HG03135 (cell line): ENCODE measurements at regions not wholly inside any gene's neighbourhood (a gene's known extent, or its start where the extent isn't known, plus 50 kb on each side); places are given as distances from the start of the nearest gene placed in this dataset.

Experiments
- ATAC-seq: cut with Tn5 transposase; IDR thresholded peaks from one replicate; pipeline ENCODE4 v1.9.1; 2021; ENCODE audit warnings: mild to moderate bottlenecking, moderate library complexity; ENCODE audit not compliant: unreplicated experiment

DNA sequence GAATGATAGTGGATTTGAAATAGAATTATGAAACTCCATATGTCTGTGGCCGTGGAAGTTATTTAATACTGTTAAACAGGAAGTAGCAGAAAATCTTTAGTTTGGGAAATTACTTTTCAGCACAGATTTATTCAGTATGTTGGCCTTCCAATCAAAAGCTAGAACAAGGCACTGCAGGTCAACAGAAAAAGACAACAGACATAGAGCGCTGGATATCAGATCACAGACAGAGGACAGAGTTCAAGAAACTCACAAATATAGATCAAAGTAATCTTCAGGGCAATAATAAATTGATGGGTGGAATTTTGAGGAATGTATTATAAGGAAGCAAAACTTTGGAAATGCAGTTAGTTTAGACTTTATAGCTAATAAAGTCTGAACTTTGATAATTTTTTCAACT lies 159.5 kb upstream of the TMCO5A start:
- ATAC-seq, result no peak

DNA sequence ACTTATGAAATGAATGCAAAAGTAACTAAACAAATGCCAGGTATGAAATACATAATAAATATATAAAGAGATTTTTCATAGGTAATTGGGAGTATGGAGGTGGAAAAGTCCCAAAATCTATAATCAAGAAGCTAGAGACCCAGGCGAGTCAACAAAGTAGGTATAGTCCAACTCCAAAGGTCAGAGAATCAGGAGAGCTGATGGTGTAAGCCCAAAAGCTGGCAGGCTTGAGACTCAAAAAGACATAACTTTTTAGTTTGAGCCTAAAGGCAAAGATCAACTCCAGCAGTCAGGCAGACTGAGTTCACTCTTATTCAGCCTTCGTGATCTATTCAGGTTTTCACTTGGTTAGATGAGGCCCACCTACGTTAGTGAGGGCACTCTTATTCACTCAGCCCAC lies 157.4 kb upstream of the TMCO5A start:
- ATAC-seq, result no peak

DNA sequence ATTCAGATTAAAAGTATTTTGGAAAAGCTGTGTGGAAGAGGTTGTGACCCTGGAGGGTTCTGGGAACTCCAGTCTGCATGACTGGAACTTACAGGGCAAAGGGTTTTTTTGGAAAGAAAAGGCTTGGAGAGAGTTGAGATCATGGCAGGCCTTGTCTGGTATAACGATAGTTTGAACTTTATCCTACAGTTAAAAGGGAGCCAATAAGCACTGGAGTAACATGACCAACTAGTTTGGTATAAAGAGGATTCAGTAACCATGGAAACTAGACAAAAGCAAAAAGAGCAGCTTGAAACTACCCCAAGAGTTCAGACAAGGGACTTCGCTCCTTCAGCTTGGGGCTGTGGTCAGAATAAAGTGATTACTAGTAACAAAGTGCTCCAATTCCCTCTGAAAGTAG lies 151.2 kb upstream of the TMCO5A start:
- ATAC-seq, result no peak

DNA sequence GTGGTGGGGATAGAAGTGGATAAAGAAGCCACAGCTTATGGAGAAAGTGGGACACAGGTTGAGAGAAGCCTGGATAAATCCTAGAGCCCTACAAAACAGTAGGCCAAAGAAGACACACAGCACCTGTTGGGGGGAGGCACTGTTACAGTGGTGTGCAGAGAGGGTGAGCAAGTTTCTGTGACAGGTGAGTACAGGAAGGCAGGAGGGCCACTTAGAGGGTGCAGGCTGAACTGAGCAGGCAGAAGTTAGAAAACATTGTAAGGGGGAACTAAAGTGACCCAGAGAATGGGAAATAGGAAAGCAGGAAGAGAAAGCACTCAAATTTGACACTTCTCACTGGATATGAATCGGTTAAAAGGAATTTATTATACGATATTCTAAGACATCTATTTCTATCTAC lies 146.1 kb upstream of the TMCO5A start:
- ATAC-seq, result no peak

DNA sequence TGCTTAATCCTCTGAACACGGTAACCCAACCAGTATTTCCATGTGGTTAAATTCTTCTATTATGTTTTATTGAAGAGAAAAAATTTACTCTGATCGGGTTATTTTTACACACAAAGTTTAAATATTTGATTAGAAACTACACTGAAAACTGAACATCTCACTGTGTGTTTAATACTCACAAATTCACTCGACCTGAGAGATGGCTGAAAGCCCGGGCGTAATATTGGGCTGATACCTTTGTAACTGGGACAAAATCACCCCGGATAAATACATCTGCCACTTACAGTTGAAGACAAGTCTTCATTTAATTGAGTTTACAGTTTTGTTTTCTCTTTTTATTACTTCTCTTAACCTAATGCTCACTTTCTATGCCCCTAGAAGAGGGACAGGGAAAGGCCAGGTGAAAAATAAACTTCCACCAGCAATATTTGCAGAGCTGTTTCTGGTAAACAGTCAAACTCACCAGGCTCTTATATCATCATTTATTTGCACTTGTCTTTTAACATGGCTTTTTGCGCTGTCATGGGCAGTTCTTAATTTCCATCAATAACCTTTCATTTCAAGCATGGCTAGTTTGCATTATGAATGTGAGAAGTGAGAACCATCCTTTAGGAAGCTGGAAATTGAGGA lies 145.6 kb upstream of the TMCO5A start:
- no peak for ATAC-seq

DNA sequence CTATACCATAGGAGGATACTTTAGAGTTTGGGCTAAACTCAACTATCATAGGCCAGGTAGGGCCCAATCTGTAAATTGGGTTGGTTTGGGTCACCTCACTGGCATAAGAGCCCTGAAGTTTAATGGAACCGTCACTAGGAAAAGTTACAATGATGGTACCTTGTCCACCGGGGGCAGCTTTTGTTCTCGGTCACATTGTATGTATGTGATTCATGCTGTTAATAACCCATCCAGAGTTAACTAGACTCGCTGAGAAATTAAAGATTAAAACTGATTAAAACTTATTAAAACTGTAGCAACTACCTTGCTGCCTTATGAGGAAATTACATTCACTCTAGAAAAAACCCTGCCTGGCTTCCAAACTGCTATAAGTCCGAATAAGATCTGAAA lies 145.0 kb upstream of the TMCO5A start:
- ATAC-seq, result no peak

DNA sequence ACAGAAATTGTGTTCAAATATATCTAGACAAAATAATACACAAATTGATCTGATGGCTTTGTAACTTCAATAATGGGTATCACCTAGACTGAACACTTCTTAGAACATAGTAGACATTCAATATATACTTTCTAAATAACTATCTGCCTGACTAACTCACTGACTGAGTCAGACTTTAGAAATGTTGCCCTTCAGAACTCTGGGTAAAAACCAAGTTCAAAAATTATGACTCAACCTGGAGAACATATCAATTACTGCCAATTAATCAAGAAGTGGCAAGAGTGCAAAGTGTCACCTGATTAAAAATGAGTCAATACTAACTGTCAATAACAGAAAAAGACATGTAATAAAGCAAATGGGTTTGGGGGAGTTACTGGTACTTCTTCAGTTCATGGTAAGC lies 144.6 kb upstream of the TMCO5A start:
- ATAC-seq, result no peak

DNA sequence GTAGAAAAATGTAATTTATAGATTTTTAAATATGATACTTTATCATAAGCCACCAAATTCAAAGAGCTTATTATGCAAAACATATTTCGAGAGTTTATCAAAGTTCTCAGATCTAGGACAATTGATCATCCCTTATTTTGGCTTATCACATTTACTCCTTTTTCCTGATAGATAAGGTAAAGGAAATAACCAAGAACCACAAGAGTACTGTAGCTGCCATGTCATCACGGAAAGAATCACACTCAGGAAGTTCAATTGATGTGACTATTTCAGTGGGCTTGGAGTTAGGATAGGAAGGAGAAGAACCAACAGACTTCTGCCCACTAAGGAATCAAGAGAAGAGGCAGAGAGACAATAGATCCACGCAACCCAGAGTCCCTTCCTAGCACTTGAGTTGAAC lies 142.7 kb upstream of the TMCO5A start:
- no peak for ATAC-seq

DNA sequence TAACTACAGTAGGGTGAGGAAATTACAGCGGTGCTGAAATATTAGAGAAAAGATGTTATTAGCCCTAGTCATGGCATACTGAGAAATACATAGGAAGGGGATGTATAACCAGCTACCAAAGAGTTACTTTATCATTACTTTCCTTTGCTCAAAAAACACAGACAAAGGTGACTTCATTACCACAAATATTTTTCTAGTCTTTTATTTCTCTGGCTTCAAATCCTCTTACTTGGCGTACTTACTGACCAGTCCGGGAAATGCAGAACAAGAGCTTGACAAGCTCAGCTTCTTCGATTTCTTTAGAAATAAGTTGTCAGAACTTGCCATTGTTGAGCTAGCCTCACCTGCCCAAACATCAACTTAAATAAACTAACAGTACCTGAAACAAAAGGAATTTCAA lies 142.1 kb upstream of the TMCO5A start:
- ATAC-seq, result no peak

DNA sequence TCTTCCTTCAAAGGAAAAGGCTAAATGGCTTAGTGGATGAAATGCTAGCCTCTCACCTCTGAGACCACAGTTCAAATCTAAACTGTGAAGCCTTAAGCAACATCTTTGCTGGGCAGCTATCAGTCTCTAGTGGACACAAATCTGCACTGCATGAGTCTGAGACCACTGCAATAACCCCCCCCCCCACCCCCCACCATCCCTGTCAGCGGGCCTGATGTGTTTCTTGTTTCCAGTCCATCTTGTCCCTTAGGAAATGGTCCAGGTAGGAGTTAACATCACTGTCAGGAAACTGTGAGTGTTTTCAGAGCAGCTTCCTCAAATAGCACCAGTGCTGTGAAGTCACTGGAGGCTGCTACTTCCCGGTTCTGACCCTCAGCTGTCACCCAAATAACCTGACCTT lies 140.6 kb upstream of the TMCO5A start:
- ATAC-seq, result no peak

DNA sequence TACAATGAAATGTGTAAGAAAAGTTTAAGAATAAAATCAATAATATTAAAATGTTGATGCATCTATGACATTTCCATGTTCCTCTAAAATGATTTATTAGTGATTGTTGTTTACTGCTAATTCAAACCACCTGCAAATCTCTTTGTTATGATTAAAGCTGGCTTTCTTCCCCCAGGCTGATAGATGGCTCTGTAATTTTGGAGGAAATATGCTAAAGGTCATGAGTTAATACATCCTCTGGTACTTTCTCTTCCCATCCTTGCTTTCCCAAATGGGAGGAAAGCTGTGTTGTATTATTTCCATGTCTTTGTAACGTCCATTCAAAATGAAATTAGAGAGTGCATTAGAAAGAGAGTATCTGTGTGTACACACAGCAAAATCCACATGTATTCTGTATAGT lies 139.5 kb upstream of the TMCO5A start:
- ATAC-seq, result no peak

DNA sequence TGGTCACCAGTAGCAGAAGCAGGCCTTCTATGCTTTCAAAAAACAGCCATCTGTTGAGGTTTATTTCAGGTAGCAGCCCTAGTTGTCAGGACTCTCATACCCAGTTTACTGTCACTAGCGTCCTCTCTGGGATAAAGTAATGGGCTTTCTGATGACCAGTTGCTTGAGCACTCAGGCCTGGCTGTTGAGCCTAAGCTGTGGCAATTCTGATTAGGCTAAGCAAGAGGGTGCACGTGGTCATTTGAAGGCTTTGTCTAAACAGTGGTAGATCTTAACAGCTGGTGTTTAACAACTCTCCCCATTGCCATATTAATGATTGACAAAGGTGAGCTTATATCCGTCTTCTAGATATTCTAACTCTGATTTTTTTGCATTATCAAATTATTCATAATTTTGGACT lies 132.9 kb upstream of the TMCO5A start:
- no peak for ATAC-seq

DNA sequence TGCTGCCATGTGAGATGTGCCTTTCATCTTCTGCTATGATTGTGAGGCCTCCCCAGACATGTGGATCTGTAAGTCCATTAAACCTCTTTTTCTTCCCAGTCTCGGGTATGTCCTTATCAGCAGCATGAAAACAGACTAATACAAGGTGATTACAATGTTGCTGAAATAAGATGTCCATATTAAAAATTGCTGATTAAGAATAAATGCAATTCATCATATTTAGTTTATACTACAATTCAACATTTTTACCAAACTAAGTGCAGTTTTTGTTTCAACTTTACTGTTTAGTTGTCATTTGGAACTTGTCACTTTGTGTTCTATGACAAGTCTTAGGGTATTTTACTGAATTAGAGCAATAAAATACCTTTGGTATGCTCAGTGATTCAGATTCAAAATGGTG lies 127.6 kb upstream of the TMCO5A start:
- no peak for ATAC-seq

DNA sequence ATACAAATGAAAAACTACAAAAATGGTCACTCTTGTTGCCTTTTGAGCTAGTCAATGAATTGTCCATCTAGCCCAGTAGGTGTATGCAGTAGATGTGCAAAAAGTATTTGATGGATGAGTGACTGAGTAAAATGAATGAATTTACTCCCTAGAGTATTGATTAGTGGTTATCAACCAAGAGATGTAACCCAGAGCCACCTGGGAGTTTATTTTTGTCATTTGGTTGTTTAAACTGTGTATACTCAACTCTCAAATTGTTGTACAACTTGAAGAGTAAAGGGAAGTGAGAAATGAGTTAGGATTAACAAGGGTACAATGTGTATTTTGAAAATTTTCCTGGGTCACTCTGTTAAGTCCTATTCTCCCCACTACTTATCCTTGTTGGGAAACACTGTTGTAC lies 124.1 kb upstream of the TMCO5A start:
- no peak for ATAC-seq

DNA sequence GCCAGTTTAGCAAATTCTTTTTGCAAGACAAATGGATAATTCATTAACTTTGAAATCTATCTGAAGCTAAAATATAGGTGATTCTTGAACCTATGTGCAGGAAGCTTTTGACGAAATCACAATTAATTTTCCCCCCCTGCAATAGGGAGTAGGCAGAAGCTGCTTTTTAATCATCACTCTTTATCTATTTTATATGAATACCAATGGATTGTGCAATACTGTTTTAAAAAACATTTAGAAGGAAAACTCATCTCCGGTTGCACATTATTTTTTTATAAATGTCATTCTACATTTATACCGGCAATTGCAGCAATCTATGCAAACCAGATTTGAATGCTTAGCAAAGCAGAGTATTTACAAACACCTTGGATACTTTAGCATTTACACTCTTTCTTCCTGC lies 121.1 kb upstream of the TMCO5A start:
- no peak for ATAC-seq

DNA sequence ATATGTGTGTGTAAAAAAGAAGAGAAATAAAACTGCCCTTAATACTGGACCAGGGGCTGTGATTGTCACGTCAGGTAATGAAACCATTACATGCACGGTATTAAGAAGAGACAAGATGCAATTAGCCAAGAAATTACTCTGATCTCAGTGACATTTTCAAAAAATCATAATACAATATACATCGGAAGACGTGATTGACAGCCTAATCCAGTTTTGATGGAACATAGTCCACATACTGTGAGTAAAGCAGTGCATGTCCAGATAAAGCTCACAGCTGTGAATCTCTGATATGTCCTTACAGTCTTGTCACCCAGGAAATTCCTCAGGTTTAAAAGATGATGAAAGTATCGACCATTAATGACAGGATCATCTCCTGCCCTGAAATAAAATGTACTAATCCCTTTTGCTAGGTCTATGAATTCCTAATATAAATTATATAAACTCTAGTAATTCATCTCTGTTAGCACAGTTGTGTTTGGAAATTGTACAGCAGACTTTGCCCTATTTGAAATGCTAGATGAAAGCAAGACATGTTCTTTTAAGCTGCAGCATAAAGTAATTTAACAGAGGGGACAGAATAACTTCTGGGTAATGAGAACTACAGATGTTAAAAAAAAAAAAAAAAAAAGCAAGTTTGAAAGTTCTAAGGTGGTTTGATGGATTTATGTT lies 119.5 kb upstream of the TMCO5A start:
- no peak for ATAC-seq

DNA sequence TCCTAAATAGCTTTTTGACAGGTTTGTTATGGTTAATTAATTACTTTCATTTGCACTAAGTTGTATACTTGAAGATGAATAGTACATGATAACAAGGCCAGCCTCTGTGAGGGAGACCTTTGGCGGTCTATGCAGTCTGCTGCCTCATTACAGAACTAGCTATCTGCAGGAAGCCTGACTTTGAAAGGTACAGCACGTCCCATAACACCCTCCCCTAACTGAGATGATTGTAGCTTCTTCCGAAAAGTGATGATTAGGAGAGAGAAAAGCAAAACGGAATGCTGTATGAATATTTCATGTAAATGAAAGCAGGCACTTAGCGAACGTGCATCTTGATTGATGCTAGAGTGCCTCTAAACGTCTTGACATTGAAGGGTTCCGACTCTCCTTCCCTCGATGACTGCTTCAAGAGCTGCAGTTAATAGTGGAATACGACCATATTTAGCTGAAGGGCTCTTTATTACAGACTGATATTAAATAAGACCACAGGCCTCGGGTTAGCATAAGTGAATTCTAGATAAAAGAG lies 116.2 kb upstream of the TMCO5A start:
- no peak for ATAC-seq

DNA sequence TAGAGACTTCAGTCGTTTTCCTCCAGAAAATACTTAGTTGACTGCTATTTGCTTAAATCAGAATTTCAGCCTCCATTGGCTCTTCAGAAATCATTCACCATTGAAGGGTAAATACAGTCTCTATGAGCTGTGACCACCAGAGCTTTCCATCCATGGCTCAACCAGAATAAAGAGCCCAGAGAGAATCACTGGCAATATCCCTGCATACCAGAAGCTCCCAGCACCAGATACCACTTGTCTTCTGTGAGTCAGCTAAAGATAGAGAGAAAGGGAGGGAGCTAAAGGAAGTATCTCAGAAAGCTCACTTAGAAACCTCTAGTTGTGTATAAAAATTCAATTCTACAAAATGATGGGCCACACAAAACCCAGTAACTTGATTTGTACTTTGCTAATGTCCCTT lies 115.2 kb upstream of the TMCO5A start:
- no peak for ATAC-seq

DNA sequence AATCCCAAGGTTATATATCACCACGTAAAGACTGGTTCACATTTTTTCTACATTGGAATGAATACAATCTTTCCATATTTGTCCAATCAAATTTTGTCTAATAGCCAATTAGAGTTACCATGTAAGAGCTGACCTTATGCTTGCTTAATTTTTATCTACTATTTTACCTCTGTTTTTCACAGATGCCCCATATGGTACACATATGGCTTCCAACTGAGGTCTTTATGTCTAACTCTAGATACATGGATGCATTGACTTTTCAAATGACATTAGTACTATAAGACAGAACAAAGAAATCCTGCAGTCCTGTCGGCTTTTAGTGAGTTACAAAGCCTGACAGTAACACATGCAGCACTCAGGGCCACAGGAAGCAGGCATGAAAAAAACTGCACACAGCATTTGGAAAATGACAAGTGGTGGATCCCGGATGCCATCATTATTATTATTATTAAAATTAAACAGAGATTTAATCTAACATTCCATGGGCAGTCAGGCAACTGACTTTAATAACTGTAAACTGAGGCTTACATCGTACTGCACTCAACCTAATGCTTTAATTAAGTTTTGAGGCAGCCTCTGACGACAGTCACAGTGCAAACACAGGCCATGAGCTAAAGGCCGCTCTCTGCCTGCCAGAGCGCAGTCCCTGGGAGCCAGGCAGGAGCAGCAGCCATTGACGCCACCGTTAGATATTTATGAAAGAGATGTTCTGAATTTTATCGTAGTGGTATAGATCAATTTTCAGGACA lies 113.9 kb upstream of the TMCO5A start:
- ATAC-seq, result no peak

DNA sequence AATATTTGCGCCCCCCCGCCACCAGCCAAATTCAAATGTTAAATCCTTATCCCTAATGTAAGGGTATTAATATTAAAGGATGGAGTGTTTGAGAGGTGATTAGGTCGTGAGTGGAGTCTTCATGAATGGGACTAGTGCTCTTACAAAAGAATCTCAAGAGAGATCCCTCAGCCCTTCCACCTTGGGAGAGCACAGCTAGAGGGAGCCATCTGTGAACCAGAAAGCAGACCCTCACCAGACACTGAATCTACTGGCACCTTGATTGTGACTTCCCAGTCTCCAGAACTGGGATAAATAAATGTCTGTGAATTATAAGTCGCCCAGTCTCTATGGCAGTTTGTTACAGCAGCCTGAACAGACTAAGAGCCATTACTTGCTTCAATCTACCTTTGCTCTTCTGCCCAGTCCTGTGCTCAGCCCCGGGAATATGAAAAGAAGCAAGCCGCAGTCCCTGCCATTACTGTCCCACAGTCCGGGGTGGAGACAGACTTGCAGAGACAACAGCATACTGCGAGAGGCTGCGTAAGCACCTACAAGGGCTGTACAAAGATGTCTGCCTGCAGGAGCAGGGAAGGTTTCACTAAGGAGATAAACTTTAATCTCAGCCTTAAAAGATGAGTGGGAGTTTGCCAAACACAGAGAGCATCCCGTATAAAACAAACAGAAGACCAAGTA lies 110.7 kb upstream of the TMCO5A start:
- ATAC-seq, result no peak

DNA sequence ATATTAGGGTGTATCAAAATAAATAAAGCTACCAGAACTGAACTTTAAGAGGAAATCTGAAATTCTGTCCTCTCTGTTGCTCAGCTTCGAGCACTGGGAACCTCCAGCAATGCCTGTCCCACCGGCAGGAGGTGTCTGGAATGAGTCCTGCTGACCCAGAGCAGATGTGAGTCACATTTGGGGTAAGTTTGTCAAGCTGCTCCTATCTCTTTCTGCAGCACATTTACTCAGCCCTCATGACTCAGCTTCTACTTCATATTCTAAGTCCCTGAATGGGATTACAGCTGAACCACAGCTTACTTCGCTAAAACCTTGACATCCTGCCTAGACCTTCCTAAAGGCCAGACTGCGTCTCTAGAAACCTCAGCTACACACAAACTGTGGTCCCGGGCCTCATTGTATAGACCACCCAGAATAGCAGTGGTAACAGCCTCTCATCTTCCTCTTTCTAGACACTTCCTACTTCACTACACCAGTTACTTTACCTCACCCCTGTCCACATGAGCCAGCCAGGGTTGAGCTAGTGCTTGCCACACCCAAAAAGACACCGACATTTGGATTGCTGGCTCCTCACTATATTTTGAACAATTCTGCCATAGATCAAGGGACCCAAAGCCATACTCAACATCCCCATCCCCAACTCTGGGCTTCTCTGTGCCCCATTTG lies 109.6 kb upstream of the TMCO5A start:
- ATAC-seq, result no peak
